Kidney epithelial cell (primary cell): ENCODE measurements at regions not wholly inside any gene's neighbourhood (a gene's known extent, or its start where the extent isn't known, plus 50 kb on each side); places are given as distances from the start of the nearest gene placed in this dataset.

Experiments
- DNase-seq: peaks from one replicate; pipeline ENCODE4 v3.0.0-alpha.2; 2010; ENCODE audit warnings: low read depth
- H3K27me3 ChIP-seq: 2 replicates; pipeline ENCODE4 v1.6.0; 2011; ENCODE audit warnings: low read length; ENCODE audit not compliant: control insufficient read depth, insufficient read depth
- H3K36me3 ChIP-seq: 2 replicates; pipeline ENCODE4 v1.5.1; 2011; ENCODE audit warnings: low read length; ENCODE audit not compliant: control insufficient read depth, insufficient read depth
- H3K4me3 ChIP-seq: 2 replicates; pipeline ENCODE4 v1.5.1; 2011; ENCODE audit warnings: low read depth, mild to moderate bottlenecking, control low read depth, low read length
- CTCF ChIP-seq: IDR thresholded peaks from 2 replicates; pipeline ENCODE4 v1.5.1; 2011; ENCODE audit warnings: mild to moderate bottlenecking, moderate library complexity, low read length, control low read depth, inconsistent platforms; ENCODE audit not compliant: insufficient read depth, poor library complexity, severe bottlenecking

- H3K27me3 ChIP-seq = no peaks in the 10 kb centered on the region
- no peak overlapping the region for H3K4me3 ChIP-seq
- no peaks in the 10 kb centered on the region for H3K36me3 ChIP-seq
- no peak for TF ChIP-seq CTCF
- DNase-seq = no peak
Measured at GRCh38 chr2:188129677-188130076, 162.0 kb upstream of the GULP1 start.

GRCh38 chr2:188130317-188130716, 161.4 kb upstream of the GULP1 start:
- H3K4me3 ChIP-seq = no peak overlapping the region
- H3K27me3 ChIP-seq = no peaks in the 10 kb centered on the region
- DNase-seq = no peak
- no peaks in the 10 kb centered on the region for H3K36me3 ChIP-seq
- TF ChIP-seq CTCF = no peak

GRCh38 chr2:188131281-188131680, 160.4 kb upstream of the GULP1 start:
- no peaks in the 10 kb centered on the region for H3K27me3 ChIP-seq
- DNase-seq = no peak
- H3K36me3 ChIP-seq = no peaks in the 10 kb centered on the region
- no peak for TF ChIP-seq CTCF
- H3K4me3 ChIP-seq = no peak overlapping the region

- Histone ChIP-seq H3K4me3 (no peak overlapping the region), H3K27me3 (no peaks in the 10 kb centered on the region), H3K36me3 (no peaks in the 10 kb centered on the region)
- TF ChIP-seq CTCF = no peak
- no peak for DNase-seq
Measured at GRCh38 chr2:188132385-188132784, 159.3 kb upstream of the GULP1 start.

- no peak for TF ChIP-seq CTCF
- DNase-seq = no peak
- Histone ChIP-seq H3K27me3 (no peaks in the 10 kb centered on the region), H3K4me3 (no peak overlapping the region), H3K36me3 (no peaks in the 10 kb centered on the region)
Measured at GRCh38 chr2:188134241-188134640, 157.4 kb upstream of the GULP1 start.

- Histone ChIP-seq H3K36me3 (no peaks in the 10 kb centered on the region), H3K27me3 (no peaks in the 10 kb centered on the region), H3K4me3 (no peak overlapping the region)
- DNase-seq = no peak
- TF ChIP-seq CTCF = no peak
Measured at GRCh38 chr2:188138313-188138712, 153.4 kb upstream of the GULP1 start.
